GM12878 (cell line): ENCODE measurements at regions not wholly inside any gene's neighbourhood (a gene's known extent, or its start where the extent isn't known, plus 50 kb on each side); places are given as distances from the start of the nearest gene placed in this dataset.

Experiments
- EED ChIP-seq: sonication (generic); IDR thresholded peaks from 2 replicates; pipeline ENCODE4 v1.6.1; 2016; ENCODE audit warnings: antibody characterized with exemption, low read depth
- EZH2 ChIP-seq: IDR thresholded peaks from 2 replicates; pipeline ENCODE4 v1.6.1; 2012; ENCODE audit warnings: low read depth, mild to moderate bottlenecking, control low read depth, inconsistent platforms, low read length, borderline replicate concordance; ENCODE audit not compliant: control insufficient read depth
- POLR2A ChIP-seq: IDR thresholded peaks from 2 replicates; pipeline ENCODE4 v1.6.1; 2011; ENCODE audit warnings: low read depth, mild to moderate bottlenecking, low read length
- TARDBP ChIP-seq: IDR thresholded peaks from 2 replicates; pipeline ENCODE4 v1.6.1; 2016; ENCODE audit warnings: borderline replicate concordance
- TF ChIP-seq, protein P1 (sequence below): IDR thresholded peaks from 2 replicates; pipeline ENCODE4 v1.6.1; 2011; ENCODE audit warnings: low read depth, mild to moderate bottlenecking, low read length, moderate library complexity, borderline replicate concordance; ENCODE audit errors: extremely low read depth
- TF ChIP-seq, protein P2 (sequence below), 3 experiments: IDR thresholded peaks in 2 of 3; conservative IDR thresholded peaks in 1 of 3; 2 replicates each; pipeline ENCODE4 v1.5.1; 2011; ENCODE audit warnings: low read depth in 3 of 3, low read length in 3 of 3, mild to moderate bottlenecking in 3 of 3, control low read depth in 2 of 3, moderate library complexity in 2 of 3, inconsistent platforms in 1 of 3, mixed read lengths in 1 of 3; ENCODE audit not compliant: control insufficient read depth in 2 of 3, insufficient read depth in 1 of 3; ENCODE audit errors: extremely low read depth in 1 of 3

DNA sequence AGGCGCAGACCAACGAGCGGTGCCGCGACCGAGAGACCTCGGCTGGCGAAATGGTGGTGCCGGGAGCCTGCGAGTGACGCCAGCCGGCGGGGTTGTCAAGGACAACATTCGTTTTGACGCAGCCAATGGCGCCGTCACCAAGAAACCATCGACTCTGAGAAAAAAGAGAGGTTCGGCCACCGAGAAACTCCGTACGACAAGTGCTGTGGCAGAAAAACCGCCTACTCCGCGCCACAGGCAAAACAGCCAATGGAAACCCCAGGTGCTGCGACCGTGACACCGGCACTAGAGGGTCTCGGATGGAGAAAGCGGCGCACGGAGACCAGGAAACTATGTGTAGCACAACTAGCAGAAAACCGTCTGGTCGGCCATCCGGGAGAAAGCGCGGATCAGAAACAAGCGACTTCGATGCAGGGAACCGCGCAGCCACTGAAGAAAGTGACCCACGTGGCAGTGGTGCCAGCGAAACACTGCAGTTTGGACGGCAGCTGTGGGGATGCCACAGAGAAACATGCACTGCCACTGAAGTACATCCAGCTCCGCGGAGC lies 88.8 kb downstream of the ANXA2R start:
- TF ChIP-seq TARDBP (no peak), POLR2A (peak; percentile 77; the same call in 1 of the 2 replicates), EED (no peak), EZH2 (no peak)
- TF ChIP-seq, protein P1, sequence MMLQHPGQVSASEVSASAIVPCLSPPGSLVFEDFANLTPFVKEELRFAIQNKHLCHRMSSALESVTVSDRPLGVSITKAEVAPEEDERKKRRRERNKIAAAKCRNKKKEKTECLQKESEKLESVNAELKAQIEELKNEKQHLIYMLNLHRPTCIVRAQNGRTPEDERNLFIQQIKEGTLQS: no peak
- TF ChIP-seq, protein P2, sequence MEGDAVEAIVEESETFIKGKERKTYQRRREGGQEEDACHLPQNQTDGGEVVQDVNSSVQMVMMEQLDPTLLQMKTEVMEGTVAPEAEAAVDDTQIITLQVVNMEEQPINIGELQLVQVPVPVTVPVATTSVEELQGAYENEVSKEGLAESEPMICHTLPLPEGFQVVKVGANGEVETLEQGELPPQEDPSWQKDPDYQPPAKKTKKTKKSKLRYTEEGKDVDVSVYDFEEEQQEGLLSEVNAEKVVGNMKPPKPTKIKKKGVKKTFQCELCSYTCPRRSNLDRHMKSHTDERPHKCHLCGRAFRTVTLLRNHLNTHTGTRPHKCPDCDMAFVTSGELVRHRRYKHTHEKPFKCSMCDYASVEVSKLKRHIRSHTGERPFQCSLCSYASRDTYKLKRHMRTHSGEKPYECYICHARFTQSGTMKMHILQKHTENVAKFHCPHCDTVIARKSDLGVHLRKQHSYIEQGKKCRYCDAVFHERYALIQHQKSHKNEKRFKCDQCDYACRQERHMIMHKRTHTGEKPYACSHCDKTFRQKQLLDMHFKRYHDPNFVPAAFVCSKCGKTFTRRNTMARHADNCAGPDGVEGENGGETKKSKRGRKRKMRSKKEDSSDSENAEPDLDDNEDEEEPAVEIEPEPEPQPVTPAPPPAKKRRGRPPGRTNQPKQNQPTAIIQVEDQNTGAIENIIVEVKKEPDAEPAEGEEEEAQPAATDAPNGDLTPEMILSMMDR (IDR thresholded peaks at IDR 0.05 in 2 of 3, conservative IDR thresholded peaks at IDR 0.05 in 1 of 3; ENCODE audit: control insufficient read depth in 2 of 3, extremely low read depth in 1 of 3, insufficient read depth in 1 of 3, low read depth in 3 of 3, low read length in 3 of 3): no peak
